Smooth muscle cell (in vitro differentiated cells): ENCODE measurements at regions not wholly inside any gene's neighbourhood (a gene's known extent, or its start where the extent isn't known, plus 50 kb on each side); places are given as distances from the start of the nearest gene placed in this dataset.

Source experiments
- DNase-seq: peaks from one replicate; lab custom pipeline; 2025; ENCODE audit not compliant: unreplicated experiment; lab: John Stamatoyannopoulos, UW
- H2AFZ ChIP-seq: fragments of 200-600 bp; sonication (generic); 2 replicates; pipeline ENCODE4 v1.6.0; 2016; ENCODE audit warnings: antibody characterized with exemption, low read depth, mild to moderate bottlenecking
- H3F3A ChIP-seq: fragments of 200-600 bp; sonication (generic); 2 replicates; pipeline ENCODE4 v1.6.0; 2017; ENCODE audit warnings: antibody characterized with exemption, low read depth
- H3K27ac ChIP-seq: fragments of 200-600 bp; sonication (generic); 2 replicates; pipeline ENCODE4 v1.5.1; 2016; ENCODE audit warnings: low read depth, mild to moderate bottlenecking
- H3K27me3 ChIP-seq: fragments of 200-600 bp; sonication (generic); 2 replicates; pipeline ENCODE4 v1.6.1; 2016; ENCODE audit warnings: low read depth, mild to moderate bottlenecking
- H3K36me3 ChIP-seq: fragments of 200-600 bp; sonication (generic); 2 replicates; pipeline ENCODE4 v1.5.1; 2016; ENCODE audit warnings: low read depth
- H3K4me1 ChIP-seq: fragments of 200-600 bp; sonication (generic); 2 replicates; pipeline ENCODE4 v1.5.1; 2016; ENCODE audit warnings: low read depth
- H3K4me2 ChIP-seq: fragments of 200-600 bp; sonication (generic); 2 replicates; pipeline ENCODE4 v1.6.0; 2016; ENCODE audit warnings: mild to moderate bottlenecking
- H3K4me3 ChIP-seq: fragments of 200-600 bp; sonication (generic); 2 replicates; pipeline ENCODE4 v1.5.1; 2016; ENCODE audit warnings: mild to moderate bottlenecking
- H3K79me2 ChIP-seq: fragments of 200-600 bp; sonication (generic); 2 replicates; pipeline ENCODE4 v1.6.0; 2016; ENCODE audit warnings: low read depth, mild to moderate bottlenecking
- H3K9ac ChIP-seq: fragments of 200-600 bp; sonication (generic); 2 replicates; pipeline ENCODE4 v1.6.0; 2016; ENCODE audit warnings: low read depth
- H3K9me3 ChIP-seq: fragments of 200-600 bp; sonication (generic); replicated peaks from 2 replicates; pipeline ENCODE4 v1.5.1; 2016; ENCODE audit warnings: low read depth
- H4K20me1 ChIP-seq: fragments of 200-600 bp; sonication (generic); 2 replicates; pipeline ENCODE4 v1.6.0; 2016; ENCODE audit warnings: low read depth
- WGBS: methylation state at CpG from one replicate; pipeline ENCODE4 v1.1.7; 2016; ENCODE audit warnings: low lambda C conversion rate; 5-methylcytosine and 5-hydroxymethylcytosine counted together
- TF ChIP-seq, protein P1 (sequence below): fragments of 200-600 bp; sonication (generic); IDR thresholded peaks from 2 replicates; pipeline ENCODE4 v1.5.1; 2017; ENCODE audit warnings: borderline replicate concordance, mild to moderate bottlenecking, antibody characterized with exemption; ENCODE audit not compliant: insufficient read depth, poor library complexity, severe bottlenecking

DNA sequence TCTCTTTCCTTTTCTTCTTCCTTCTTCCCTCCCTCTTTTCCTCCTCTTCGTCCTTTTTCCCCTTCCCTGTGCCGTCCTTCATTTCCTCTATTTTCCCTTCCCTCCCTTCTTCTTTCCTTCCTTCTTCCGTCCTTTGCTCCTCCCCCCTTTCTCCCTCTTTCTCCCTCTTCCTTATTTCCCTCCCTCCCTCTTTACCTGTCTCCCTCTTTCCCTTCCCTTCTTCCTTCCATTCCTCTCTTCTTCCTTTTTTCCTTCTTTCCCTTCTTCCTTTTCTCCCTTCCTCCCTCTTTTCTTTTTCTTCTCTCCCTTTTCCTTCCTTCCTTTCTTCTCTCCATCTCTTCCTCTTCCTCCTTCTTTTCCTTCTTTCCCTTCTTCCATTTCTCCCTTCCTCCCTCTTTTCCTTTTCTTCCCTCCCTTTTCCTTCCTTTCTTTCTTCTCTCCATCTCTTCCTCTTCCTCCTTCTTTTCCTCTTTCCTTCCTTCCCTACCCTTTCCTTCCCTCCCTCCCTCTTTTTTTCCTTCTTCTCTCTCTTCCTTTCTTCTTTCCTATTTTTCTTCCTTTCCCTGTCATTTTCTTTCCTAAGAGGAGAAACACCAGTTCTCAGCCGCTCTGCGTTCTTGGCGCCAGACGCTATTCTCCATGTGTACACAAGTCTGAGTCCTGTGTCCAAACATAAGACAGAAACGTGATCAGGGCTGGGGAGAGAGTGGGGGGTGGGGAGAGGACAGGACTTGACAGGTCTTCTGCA, 597.1 kb downstream of the MID1IP1 start:
- Histone ChIP-seq H3K36me3 (no peaks in the 10 kb centered on the region), H3K27me3 (no peaks in the 10 kb centered on the region), H2AFZ (no peak overlapping the region), H4K20me1 (no peaks in the 10 kb centered on the region), H3K9ac (no peak overlapping the region), H3K79me2 (no peaks in the 10 kb centered on the region), H3K9me3 (no peaks in the 10 kb centered on the region), H3K27ac (no peak overlapping the region), H3F3A (no peaks in the 10 kb centered on the region), H3K4me2 (no peak overlapping the region), H3K4me1 (no peaks in the 10 kb centered on the region), H3K4me3 (no peak overlapping the region)
- TF ChIP-seq, protein P1, sequence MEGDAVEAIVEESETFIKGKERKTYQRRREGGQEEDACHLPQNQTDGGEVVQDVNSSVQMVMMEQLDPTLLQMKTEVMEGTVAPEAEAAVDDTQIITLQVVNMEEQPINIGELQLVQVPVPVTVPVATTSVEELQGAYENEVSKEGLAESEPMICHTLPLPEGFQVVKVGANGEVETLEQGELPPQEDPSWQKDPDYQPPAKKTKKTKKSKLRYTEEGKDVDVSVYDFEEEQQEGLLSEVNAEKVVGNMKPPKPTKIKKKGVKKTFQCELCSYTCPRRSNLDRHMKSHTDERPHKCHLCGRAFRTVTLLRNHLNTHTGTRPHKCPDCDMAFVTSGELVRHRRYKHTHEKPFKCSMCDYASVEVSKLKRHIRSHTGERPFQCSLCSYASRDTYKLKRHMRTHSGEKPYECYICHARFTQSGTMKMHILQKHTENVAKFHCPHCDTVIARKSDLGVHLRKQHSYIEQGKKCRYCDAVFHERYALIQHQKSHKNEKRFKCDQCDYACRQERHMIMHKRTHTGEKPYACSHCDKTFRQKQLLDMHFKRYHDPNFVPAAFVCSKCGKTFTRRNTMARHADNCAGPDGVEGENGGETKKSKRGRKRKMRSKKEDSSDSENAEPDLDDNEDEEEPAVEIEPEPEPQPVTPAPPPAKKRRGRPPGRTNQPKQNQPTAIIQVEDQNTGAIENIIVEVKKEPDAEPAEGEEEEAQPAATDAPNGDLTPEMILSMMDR = no peak
- WGBS = 67% methylated on average over 8 of the region's 8 CpGs
- DNase-seq = no peak

GRCh38 chrX:39398963-39399261, 597.7 kb downstream of the MID1IP1 start:
- Histone ChIP-seq H3K4me3 (no peak overlapping the region), H3K79me2 (no peaks in the 10 kb centered on the region), H3F3A (no peaks in the 10 kb centered on the region), H3K9ac (no peak overlapping the region), H2AFZ (no peak overlapping the region), H3K27ac (no peak overlapping the region), H3K4me1 (no peaks in the 10 kb centered on the region), H3K4me2 (no peak overlapping the region), H3K36me3 (no peaks in the 10 kb centered on the region), H3K9me3 (no peaks in the 10 kb centered on the region), H4K20me1 (no peaks in the 10 kb centered on the region), H3K27me3 (no peaks in the 10 kb centered on the region)
- 98% methylated on average over 2 of the region's 2 CpGs for WGBS
- DNase-seq = no peak
- TF ChIP-seq, protein P1 = no peak

DNA sequence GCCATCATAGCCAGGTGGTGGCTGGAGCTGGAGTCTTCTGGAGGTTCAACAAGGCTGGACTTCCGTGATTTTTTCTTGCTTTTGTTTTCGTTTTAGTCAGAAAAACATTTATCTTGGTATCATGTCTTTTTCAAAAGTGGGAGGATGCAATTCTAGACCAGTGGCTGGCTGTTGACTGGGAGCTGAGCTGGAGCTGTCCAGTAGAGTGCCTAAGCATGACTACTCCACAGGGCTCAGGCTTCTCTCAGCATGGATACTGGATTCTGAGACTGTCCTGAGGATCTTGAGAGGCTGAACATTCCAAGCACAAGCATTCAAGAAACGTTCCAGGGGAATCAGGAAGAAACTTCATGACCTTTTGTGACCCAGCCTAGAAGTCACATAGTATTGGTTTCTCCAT, 598.1 kb downstream of the MID1IP1 start:
- no peak overlapping the region for H3K4me3 ChIP-seq
- no peaks in the 10 kb centered on the region for H3K27me3 ChIP-seq
- H3F3A ChIP-seq = no peaks in the 10 kb centered on the region
- H2AFZ ChIP-seq = no peak overlapping the region
- no peaks in the 10 kb centered on the region for H4K20me1 ChIP-seq
- H3K4me1 ChIP-seq = no peaks in the 10 kb centered on the region
- no peak for DNase-seq
- H3K4me2 ChIP-seq = no peak overlapping the region
- TF ChIP-seq, protein P1 = no peak
- H3K9me3 ChIP-seq = no peaks in the 10 kb centered on the region
- H3K79me2 ChIP-seq = no peaks in the 10 kb centered on the region
- H3K9ac ChIP-seq = no peak overlapping the region
- whole genome bisulfite sequencing = 30% methylated on average over 3 of the region's 3 CpGs
- H3K36me3 ChIP-seq = no peaks in the 10 kb centered on the region
- no peak overlapping the region for H3K27ac ChIP-seq

DNA sequence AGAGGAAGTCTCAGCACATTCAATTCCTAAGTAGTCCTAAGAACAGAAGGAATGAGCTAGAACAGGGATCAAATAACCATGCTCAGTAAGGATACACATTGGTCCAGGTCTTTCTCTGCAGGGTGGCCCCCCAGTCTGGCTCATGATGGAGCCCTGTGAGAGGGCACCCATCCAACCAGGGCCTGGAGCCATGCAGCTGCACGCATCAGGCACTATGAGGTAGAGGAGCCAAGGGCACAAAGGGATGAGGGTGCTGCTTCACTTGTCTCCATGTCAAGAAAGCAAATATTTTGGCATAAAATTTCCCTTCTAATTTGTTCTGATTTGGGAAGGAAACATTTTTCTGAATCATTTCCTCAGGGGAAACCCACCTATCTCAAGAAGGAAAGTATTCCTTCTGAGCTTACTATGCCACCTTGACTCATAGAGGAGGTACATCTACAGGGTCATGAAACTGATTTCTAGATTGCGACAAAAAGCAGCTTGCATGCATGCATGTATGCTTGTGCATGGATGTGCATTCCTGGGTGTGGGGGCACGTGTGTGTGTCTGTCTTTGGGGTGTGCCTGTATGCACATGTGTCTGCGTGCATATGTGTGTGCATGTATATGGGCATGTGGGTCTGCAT, 600.3 kb downstream of the MID1IP1 start:
- no peak overlapping the region for H3K27ac ChIP-seq
- no peaks in the 10 kb centered on the region for H3K4me1 ChIP-seq
- DNase-seq = no peak
- no peak overlapping the region for H2AFZ ChIP-seq
- H3K4me3 ChIP-seq = no peak overlapping the region
- no peaks in the 10 kb centered on the region for H3K36me3 ChIP-seq
- H3K4me2 ChIP-seq = no peak overlapping the region
- no peak overlapping the region for H3K9ac ChIP-seq
- no peaks in the 10 kb centered on the region for H3K27me3 ChIP-seq
- no peaks in the 10 kb centered on the region for H3K79me2 ChIP-seq
- H4K20me1 ChIP-seq = no peaks in the 10 kb centered on the region
- TF ChIP-seq, protein P1 = no peak
- H3K9me3 ChIP-seq = no peaks in the 10 kb centered on the region
- WGBS = 81% methylated on average over 4 of the region's 4 CpGs
- no peaks in the 10 kb centered on the region for H3F3A ChIP-seq
